Astrocyte (in vitro differentiated cells and primary cell): ENCODE measurements at regions not wholly inside any gene's neighbourhood (a gene's known extent, or its start where the extent isn't known, plus 50 kb on each side); places are given as distances from the start of the nearest gene placed in this dataset.

Experiments
- DNase-seq: peaks from one replicate; pipeline ENCODE4 v3.0.0-alpha.2; 2010; ENCODE audit warnings: low read depth
- FAIRE-seq: peaks from 2 replicates; lab custom pipeline; 2011; peaks lifted over from hg19 to GRCh38; lab: Jason Lieb, UNC
- H2AFZ ChIP-seq: 2 replicates; pipeline ENCODE4 v1.6.0; 2012; ENCODE audit warnings: low read depth, low read length, inconsistent platforms
- H3K27ac ChIP-seq: 2 replicates; pipeline ENCODE4 v1.5.1; 2011; ENCODE audit warnings: low read depth, low read length, inconsistent platforms
- H3K27me3 ChIP-seq: 2 replicates; pipeline ENCODE4 v1.6.0; 2011; ENCODE audit warnings: low read length, inconsistent platforms; ENCODE audit not compliant: insufficient read depth
- H3K36me3 ChIP-seq: 2 replicates; pipeline ENCODE4 v1.5.1; 2011; ENCODE audit warnings: low read length, inconsistent platforms; ENCODE audit not compliant: insufficient read depth
- H3K4me1 ChIP-seq: 2 replicates; pipeline ENCODE4 v1.5.1; 2011; ENCODE audit warnings: low read length, inconsistent platforms; ENCODE audit not compliant: insufficient read depth
- H3K4me2 ChIP-seq: 2 replicates; pipeline ENCODE4 v1.6.0; 2012; ENCODE audit warnings: low read length, inconsistent platforms
- H3K4me3 ChIP-seq: 2 replicates; pipeline ENCODE4 v1.5.1; 2011; ENCODE audit warnings: low read depth, mild to moderate bottlenecking, low read length, inconsistent platforms; ENCODE audit not compliant: insufficient read depth
- H3K79me2 ChIP-seq: 2 replicates; pipeline ENCODE4 v1.6.0; 2012; ENCODE audit warnings: mild to moderate bottlenecking, low read length, inconsistent platforms; ENCODE audit not compliant: insufficient read depth
- H3K9ac ChIP-seq: 2 replicates; pipeline ENCODE4 v1.6.0; 2012; ENCODE audit warnings: mild to moderate bottlenecking, low read length, inconsistent platforms
- H3K9me3 ChIP-seq: 2 replicates; pipeline ENCODE4 v1.5.1; 2012; ENCODE audit warnings: low read depth, mild to moderate bottlenecking, low read length, inconsistent platforms; ENCODE audit not compliant: insufficient read depth
- H4K20me1 ChIP-seq: 2 replicates; pipeline ENCODE4 v1.6.0; 2012; ENCODE audit warnings: low read length, inconsistent platforms; ENCODE audit not compliant: insufficient read depth
- H3K27ac Mint-ChIP-seq: one replicate; pipeline ENCODE4 v1.8.0; 2021; ENCODE audit warnings: mild to moderate bottlenecking, mixed read lengths; ENCODE audit not compliant: unreplicated experiment
- H3K27me3 Mint-ChIP-seq: one replicate; pipeline ENCODE4 v1.8.0; 2021; ENCODE audit warnings: low read depth, mixed read lengths; ENCODE audit not compliant: unreplicated experiment
- H3K36me3 Mint-ChIP-seq: one replicate; pipeline ENCODE4 v1.8.0; 2021; ENCODE audit warnings: low read depth, mixed read lengths; ENCODE audit not compliant: unreplicated experiment
- H3K4me1 Mint-ChIP-seq: one replicate; pipeline ENCODE4 v1.8.0; 2021; ENCODE audit warnings: low read depth, mixed read lengths; ENCODE audit not compliant: unreplicated experiment
- H3K4me3 Mint-ChIP-seq: one replicate; pipeline ENCODE4 v1.8.0; 2021; ENCODE audit warnings: mild to moderate bottlenecking, moderate library complexity, mixed read lengths; ENCODE audit not compliant: unreplicated experiment
- H3K9me3 Mint-ChIP-seq: one replicate; pipeline ENCODE4 v1.8.0; 2021; ENCODE audit warnings: mild to moderate bottlenecking, mixed read lengths; ENCODE audit not compliant: unreplicated experiment
- CTCF ChIP-seq: IDR thresholded peaks from 2 replicates; pipeline ENCODE4 v1.5.1; 2011; ENCODE audit warnings: low read depth, mild to moderate bottlenecking, inconsistent platforms, low read length, moderate library complexity; ENCODE audit not compliant: insufficient read depth
- EZH2 ChIP-seq: IDR thresholded peaks from 2 replicates; pipeline ENCODE4 v1.6.1; 2012; ENCODE audit warnings: mild to moderate bottlenecking, low read length, inconsistent platforms; ENCODE audit not compliant: insufficient read depth

GRCh38 chr2:83143946-83144345, 1315.1 kb downstream of the SUCLG1 start:
- Histone ChIP-seq H4K20me1 (no peaks in the 10 kb centered on the region), H3K27ac (no peak overlapping the region), H3K4me2 (no peak overlapping the region), H3K9ac (no peak overlapping the region), H3K4me3 (no peak overlapping the region), H3K79me2 (no peaks in the 10 kb centered on the region), H3K4me1 (no peaks in the 10 kb centered on the region), H3K27me3 (no peaks in the 10 kb centered on the region), H3K9me3 (no peaks in the 10 kb centered on the region), H2AFZ (no peak overlapping the region), H3K36me3 (no peaks in the 10 kb centered on the region)
- FAIRE-seq (no peak), DNase-seq (no peak)
- Mint-ChIP-seq H3K4me1 (no peaks in the 10 kb centered on the region), H3K27ac (no peak overlapping the region), H3K9me3 (no peaks in the 10 kb centered on the region), H3K27me3 (no peaks in the 10 kb centered on the region), H3K36me3 (no peaks in the 10 kb centered on the region), H3K4me3 (no peak overlapping the region)
- TF ChIP-seq EZH2 = no peak
- TF ChIP-seq CTCF = no peak

- Mint-ChIP-seq H3K9me3 (no peaks in the 10 kb centered on the region), H3K36me3 (no peaks in the 10 kb centered on the region), H3K4me3 (no peak overlapping the region), H3K27ac (no peak overlapping the region), H3K27me3 (no peaks in the 10 kb centered on the region), H3K4me1 (no peaks in the 10 kb centered on the region)
- Histone ChIP-seq H2AFZ (no peak overlapping the region), H3K79me2 (no peaks in the 10 kb centered on the region), H3K4me2 (no peak overlapping the region), H3K9me3 (no peaks in the 10 kb centered on the region), H3K27ac (no peak overlapping the region), H3K36me3 (no peaks in the 10 kb centered on the region), H3K9ac (no peak overlapping the region), H3K4me3 (no peak overlapping the region), H3K4me1 (no peaks in the 10 kb centered on the region), H4K20me1 (no peaks in the 10 kb centered on the region), H3K27me3 (no peaks in the 10 kb centered on the region)
- DNase-seq (no peak), FAIRE-seq (no peak)
- TF ChIP-seq CTCF = no peak
- TF ChIP-seq EZH2 = no peak
Measured at GRCh38 chr2:83142934-83143333, 1316.1 kb downstream of the SUCLG1 start.

- TF ChIP-seq EZH2 (no peak), CTCF (no peak)
- H3K4me2 ChIP-seq = no peak overlapping the region
- Mint-ChIP-seq H3K36me3 (no peaks in the 10 kb centered on the region), H3K4me1 (peaks cover 2% of the 10 kb centered on the region), H3K27me3 (no peaks in the 10 kb centered on the region), H3K4me3 (no peak overlapping the region), H3K9me3 (no peaks in the 10 kb centered on the region), H3K27ac (no peak overlapping the region)
- H2AFZ ChIP-seq = no peak overlapping the region
- no peak overlapping the region for H3K27ac ChIP-seq
- no peaks in the 10 kb centered on the region for H3K4me1 ChIP-seq
- no peaks in the 10 kb centered on the region for H3K79me2 ChIP-seq
- no peaks in the 10 kb centered on the region for H3K27me3 ChIP-seq
- no peaks in the 10 kb centered on the region for H3K36me3 ChIP-seq
- H3K9me3 ChIP-seq = no peaks in the 10 kb centered on the region
- H3K9ac ChIP-seq = no peak overlapping the region
- DNase-seq (no peak), FAIRE-seq (no peak)
- H4K20me1 ChIP-seq = no peaks in the 10 kb centered on the region
- no peak overlapping the region for H3K4me3 ChIP-seq
Measured at GRCh38 chr2:83115606-83116005, 1343.5 kb downstream of the SUCLG1 start.
